Endothelial cell (in vitro differentiated cells): ENCODE measurements at regions not wholly inside any gene's neighbourhood (a gene's known extent, or its start where the extent isn't known, plus 50 kb on each side); places are given as distances from the start of the nearest gene placed in this dataset.

Experiments used
- DNase-seq: peaks from one replicate; pipeline ENCODE4 v3.0.0; 2021; ENCODE audit warnings: low spot score
- H3K27ac Mint-ChIP-seq: one replicate; pipeline ENCODE4 v1.8.0; 2021; ENCODE audit warnings: mixed read lengths, inconsistent platforms; ENCODE audit not compliant: unreplicated experiment
- H3K27me3 Mint-ChIP-seq: one replicate; pipeline ENCODE4 v1.8.0; 2021; ENCODE audit warnings: mild to moderate bottlenecking, moderate library complexity, mixed read lengths, inconsistent platforms; ENCODE audit not compliant: unreplicated experiment
- H3K36me3 Mint-ChIP-seq: one replicate; pipeline ENCODE4 v1.8.0; 2021; ENCODE audit warnings: mild to moderate bottlenecking, low read depth, mixed read lengths, inconsistent platforms; ENCODE audit not compliant: unreplicated experiment
- H3K4me1 Mint-ChIP-seq: one replicate; pipeline ENCODE4 v1.8.0; 2021; ENCODE audit warnings: mild to moderate bottlenecking, mixed read lengths, inconsistent platforms; ENCODE audit not compliant: unreplicated experiment
- H3K4me3 Mint-ChIP-seq: one replicate; pipeline ENCODE4 v1.8.0; 2021; ENCODE audit warnings: mild to moderate bottlenecking, mixed read lengths, inconsistent platforms; ENCODE audit not compliant: unreplicated experiment
- H3K9me3 Mint-ChIP-seq: one replicate; pipeline ENCODE4 v1.8.0; 2021; ENCODE audit warnings: mixed read lengths, inconsistent platforms; ENCODE audit not compliant: unreplicated experiment
- CTCF ChIP-seq: fragments of 200-600 bp; sonication (generic); IDR thresholded peaks from one replicate; pipeline ENCODE4 v1.5.0; 2021; ENCODE audit warnings: antibody characterized with exemption; ENCODE audit not compliant: unreplicated experiment

- DNase-seq = no peak
- no peaks in the 10 kb centered on the region for H3K9me3 Mint-ChIP-seq
- H3K4me3 Mint-ChIP-seq = no peak overlapping the region
- H3K27me3 Mint-ChIP-seq = no peaks in the 10 kb centered on the region
- no peak for TF ChIP-seq CTCF
- no peak overlapping the region for H3K27ac Mint-ChIP-seq
- no peaks in the 10 kb centered on the region for H3K4me1 Mint-ChIP-seq
- H3K36me3 Mint-ChIP-seq = no peaks in the 10 kb centered on the region
These were observed 481.9 kb downstream of the COG6 start for GRCh38 chr13:40137400-40137799.

GRCh38 chr13:40139896-40140520, 484.5 kb downstream of the COG6 start:
- H3K27ac Mint-ChIP-seq = no peak overlapping the region
- DNase-seq = no peak
- H3K4me1 Mint-ChIP-seq = no peaks in the 10 kb centered on the region
- no peaks in the 10 kb centered on the region for H3K27me3 Mint-ChIP-seq
- no peak overlapping the region for H3K4me3 Mint-ChIP-seq
- TF ChIP-seq CTCF = no peak
- no peaks in the 10 kb centered on the region for H3K36me3 Mint-ChIP-seq
- H3K9me3 Mint-ChIP-seq = no peaks in the 10 kb centered on the region

- no peaks in the 10 kb centered on the region for H3K9me3 Mint-ChIP-seq
These were observed 486.5 kb downstream of the COG6 start for GRCh38 chr13:40141859-40142555.

GRCh38 chr13:40143106-40143505, 487.6 kb downstream of the COG6 start:
- TF ChIP-seq CTCF = no peak
- DNase-seq = no peak
- H3K9me3 Mint-ChIP-seq = no peaks in the 10 kb centered on the region

More at GRCh38 chr13:40141859-40142555, 486.5 kb downstream of the COG6 start:
- peaks cover 7% of the 10 kb centered on the region for H3K4me1 Mint-ChIP-seq
- no peak overlapping the region for H3K27ac Mint-ChIP-seq
- no peaks in the 10 kb centered on the region for H3K27me3 Mint-ChIP-seq
- DNase-seq = no peak
- no peak overlapping the region for H3K4me3 Mint-ChIP-seq
- no peak for TF ChIP-seq CTCF
- H3K36me3 Mint-ChIP-seq = no peaks in the 10 kb centered on the region

GRCh38 chr13:40143559-40143958, 488.1 kb downstream of the COG6 start:
- peaks cover 10% of the 10 kb centered on the region for H3K4me1 Mint-ChIP-seq
- H3K36me3 Mint-ChIP-seq = no peaks in the 10 kb centered on the region
- H3K4me3 Mint-ChIP-seq = no peak overlapping the region
- no peak overlapping the region for H3K27ac Mint-ChIP-seq
- H3K27me3 Mint-ChIP-seq = peaks cover 3% of the 10 kb centered on the region
- no peak for DNase-seq
- TF ChIP-seq CTCF = no peak
- no peaks in the 10 kb centered on the region for H3K9me3 Mint-ChIP-seq

More at GRCh38 chr13:40143106-40143505, 487.6 kb downstream of the COG6 start:
- Mint-ChIP-seq H3K36me3 (no peaks in the 10 kb centered on the region), H3K4me1 (peaks cover 10% of the 10 kb centered on the region), H3K4me3 (no peak overlapping the region), H3K27me3 (peaks cover 3% of the 10 kb centered on the region), H3K27ac (no peak overlapping the region)
